RWPE1 (cell line): ENCODE measurements at regions not wholly inside any gene's neighbourhood (a gene's known extent, or its start where the extent isn't known, plus 50 kb on each side); places are given as distances from the start of the nearest gene placed in this dataset.
"Not testable (repeated sequence)": the region's sequence is repeated elsewhere in the genome, so short reads cannot be mapped to it uniquely, and the experiment has no call there.

Experiments
- CTCF ChIA-PET: fragments of 350-600 bp; sonication (Branson Sonifier 250); formaldehyde crosslinking; extraction: SDS; loops from one replicate; lab custom pipeline; 2021; lab: Yijun Ruan, JAX
- POLR2A ChIA-PET: fragments of 400-600 bp; formaldehyde crosslinking; extraction: SDS; loops from one replicate; lab custom pipeline; 2020; ENCODE audit warnings: antibody characterized with exemption; ENCODE audit not compliant: low non-redundant PET; lab: Yijun Ruan, JAX
- DNase-seq: peaks from one replicate; pipeline ENCODE4 v3.0.0; 2012; ENCODE audit warnings: low spot score
- H3K27ac ChIP-seq: fragments of 450-650 bp; 2 replicates; pipeline ENCODE4 v1.5.1; 2017
- TF ChIP-seq, protein P1 (sequence below): fragments of 450-650 bp; conservative IDR thresholded peaks from 2 replicates; pipeline ENCODE4 v1.5.1; 2017; ENCODE audit warnings: low read depth, mild to moderate bottlenecking

- CTCF ChIA-PET, result no interaction called here
- DNase-seq, result no peak
- POLR2A ChIA-PET, result no interaction called here
- no peak overlapping the region for H3K27ac ChIP-seq
- TF ChIP-seq, protein P1, sequence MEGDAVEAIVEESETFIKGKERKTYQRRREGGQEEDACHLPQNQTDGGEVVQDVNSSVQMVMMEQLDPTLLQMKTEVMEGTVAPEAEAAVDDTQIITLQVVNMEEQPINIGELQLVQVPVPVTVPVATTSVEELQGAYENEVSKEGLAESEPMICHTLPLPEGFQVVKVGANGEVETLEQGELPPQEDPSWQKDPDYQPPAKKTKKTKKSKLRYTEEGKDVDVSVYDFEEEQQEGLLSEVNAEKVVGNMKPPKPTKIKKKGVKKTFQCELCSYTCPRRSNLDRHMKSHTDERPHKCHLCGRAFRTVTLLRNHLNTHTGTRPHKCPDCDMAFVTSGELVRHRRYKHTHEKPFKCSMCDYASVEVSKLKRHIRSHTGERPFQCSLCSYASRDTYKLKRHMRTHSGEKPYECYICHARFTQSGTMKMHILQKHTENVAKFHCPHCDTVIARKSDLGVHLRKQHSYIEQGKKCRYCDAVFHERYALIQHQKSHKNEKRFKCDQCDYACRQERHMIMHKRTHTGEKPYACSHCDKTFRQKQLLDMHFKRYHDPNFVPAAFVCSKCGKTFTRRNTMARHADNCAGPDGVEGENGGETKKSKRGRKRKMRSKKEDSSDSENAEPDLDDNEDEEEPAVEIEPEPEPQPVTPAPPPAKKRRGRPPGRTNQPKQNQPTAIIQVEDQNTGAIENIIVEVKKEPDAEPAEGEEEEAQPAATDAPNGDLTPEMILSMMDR, result no peak
Measured at GRCh38 chr5:93993161-93993560, 251.8 kb upstream of the POU5F2 start.

- no peak overlapping the region for H3K27ac ChIP-seq
- ChIA-PET CTCF (no interaction called here), POLR2A (no interaction called here)
- DNase-seq, result no peak
- TF ChIP-seq, protein P1, result no peak
Measured at GRCh38 chr5:93990504-93991070, 249.2 kb upstream of the POU5F2 start.

GRCh38 chr5:93985940-93986570 lies 244.7 kb upstream of the POU5F2 start:
- H3K27ac ChIP-seq, DNase-seq, CTCF ChIA-PET, POLR2A ChIA-PET: not testable (repeated sequence)

- no peak for DNase-seq
- POLR2A ChIA-PET, result no interaction called here
- TF ChIP-seq, protein P1, result no peak
- CTCF ChIA-PET, result no interaction called here
- H3K27ac ChIP-seq, result no peak overlapping the region
Measured at GRCh38 chr5:93978222-93978621, 236.8 kb upstream of the POU5F2 start.

- CTCF ChIA-PET, result no interaction called here
- no peak for DNase-seq
- POLR2A ChIA-PET, result no interaction called here
- no peak overlapping the region for H3K27ac ChIP-seq
- TF ChIP-seq, protein P1, result no peak
Measured at GRCh38 chr5:93967923-93968322, 226.5 kb upstream of the POU5F2 start.

GRCh38 chr5:93964421-93964820 lies 223.0 kb upstream of the POU5F2 start:
- TF ChIP-seq, protein P1, result no peak
- H3K27ac ChIP-seq, result no peak overlapping the region
- CTCF ChIA-PET, result no interaction called here
- POLR2A ChIA-PET, result no interaction called here
- no peak for DNase-seq

- DNase-seq, result no peak
- TF ChIP-seq, protein P1, result no peak
- no peak overlapping the region for H3K27ac ChIP-seq
- CTCF ChIA-PET, result interaction anchor here (0.7 kb wide), 1 partner anchor 34 kb away, joined by 3 read pairs; no protein-coding TSS in a partner anchor
- POLR2A ChIA-PET, result no interaction called here
Measured at GRCh38 chr5:93960042-93960441, 218.6 kb upstream of the POU5F2 start.
